HUDEP-2 (cell line): ENCODE measurements at regions not wholly inside any gene's neighbourhood (a gene's known extent, or its start where the extent isn't known, plus 50 kb on each side); places are given as distances from the start of the nearest gene placed in this dataset.

Experiments
- DNase-seq, 76 experiments: peaks; one replicate each; lab custom pipeline; 2025; ENCODE audit not compliant: unreplicated experiment in 76 of 76; lab: John Stamatoyannopoulos, UW

GRCh38 chr15:45743426-45744235 lies 108.8 kb downstream of the SQOR start:
- DNase-seq, result no peak

GRCh38 chr15:45744236-45744589 lies 109.4 kb downstream of the SQOR start:
- DNase-seq, result no peak

- no peak for DNase-seq
These were observed 112.6 kb downstream of the SQOR start for GRCh38 chr15:45747426-45747825.

GRCh38 chr15:45751629-45752028 lies 116.8 kb downstream of the SQOR start:
- DNase-seq, result no peak

GRCh38 chr15:45759936-45760335 lies 125.1 kb downstream of the SQOR start:
- DNase-seq, result no peak

GRCh38 chr15:45762726-45763125 lies 127.9 kb downstream of the SQOR start:
- no peak for DNase-seq

GRCh38 chr15:45763170-45763869 lies 128.5 kb downstream of the SQOR start:
- DNase-seq, result no peak

- DNase-seq, result no peak
These were observed 138.3 kb downstream of the SQOR start for GRCh38 chr15:45773149-45773548.

- DNase-seq, result no peak
These were observed 141.9 kb downstream of the SQOR start for GRCh38 chr15:45776772-45777171.

- no peak for DNase-seq
These were observed 143.0 kb downstream of the SQOR start for GRCh38 chr15:45777781-45778180.

GRCh38 chr15:45780352-45780751 lies 145.5 kb downstream of the SQOR start:
- DNase-seq, result no peak

- DNase-seq, result no peak
These were observed 149.8 kb downstream of the SQOR start for GRCh38 chr15:45784656-45785055.

- no peak for DNase-seq
These were observed 151.1 kb downstream of the SQOR start for GRCh38 chr15:45785897-45786296.

GRCh38 chr15:45790325-45790943 lies 155.6 kb downstream of the SQOR start:
- DNase-seq, result peak in 10 of 76 experiments; percentile 1 to 15 (median 4)

GRCh38 chr15:45794304-45794703 lies 159.5 kb downstream of the SQOR start:
- no peak for DNase-seq

- no peak for DNase-seq
These were observed 160.0 kb downstream of the SQOR start for GRCh38 chr15:45794712-45795439.

- peak in 10 of 76 experiments; percentile 1 to 34 (median 6) for DNase-seq
These were observed 160.7 kb downstream of the SQOR start for GRCh38 chr15:45795440-45796069.

- no peak for DNase-seq
These were observed 161.6 kb downstream of the SQOR start for GRCh38 chr15:45796433-45796832.

GRCh38 chr15:45799508-45799907 lies 164.7 kb downstream of the SQOR start:
- no peak for DNase-seq

- no peak for DNase-seq
These were observed 166.7 kb downstream of the SQOR start for GRCh38 chr15:45801543-45801942.

- no peak for DNase-seq
These were observed 167.3 kb downstream of the SQOR start for GRCh38 chr15:45802140-45802539.
